ENCODE measurements at regions not wholly inside any gene's neighbourhood (a gene's known extent, or its start where the extent isn't known, plus 50 kb on each side); places are given as distances from the start of the nearest gene placed in this dataset.
"Not testable (repeated sequence)": the region's sequence is repeated elsewhere in the genome, so short reads cannot be mapped to it uniquely, and the experiment has no call there.

DNA sequence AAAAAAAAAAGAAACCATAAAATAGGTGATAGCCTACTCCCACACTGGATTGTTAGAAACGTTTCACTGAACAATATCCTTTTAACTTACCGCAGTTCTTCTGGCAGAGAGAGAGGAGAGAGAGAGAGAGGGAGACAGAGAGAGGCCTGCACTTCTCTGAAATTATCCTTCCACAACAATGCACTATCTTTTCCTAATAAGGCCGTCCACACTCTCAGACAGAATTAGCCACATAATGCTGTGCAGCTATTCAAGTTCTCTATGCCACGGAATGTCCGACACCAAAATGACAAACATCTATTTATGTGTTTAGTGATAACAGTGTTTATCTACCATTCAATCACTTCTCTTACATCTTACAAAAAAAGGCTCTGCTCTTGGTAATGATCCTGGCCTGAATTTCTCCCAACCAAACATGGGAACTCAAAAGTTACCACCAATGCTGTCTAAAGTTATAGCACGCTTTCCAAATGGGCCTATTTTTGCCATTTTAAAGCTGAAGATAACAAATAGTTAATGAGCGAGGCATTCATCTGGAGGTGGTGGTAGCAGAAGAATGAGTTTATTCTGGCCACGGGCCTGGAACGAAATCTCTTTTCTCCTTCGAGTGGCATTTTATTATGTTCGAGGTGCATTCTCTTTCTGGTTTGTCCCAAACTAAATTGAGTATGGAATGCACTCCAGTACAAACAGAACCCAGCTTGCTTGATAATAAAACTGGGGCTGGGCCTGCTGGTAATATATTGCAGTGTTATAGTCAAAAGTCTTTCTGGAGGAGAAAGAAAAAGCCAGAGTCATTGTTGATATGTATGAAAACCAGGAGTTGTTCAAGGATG is 160.2 kb upstream of the SVIL start:
- DNase-seq (ENCODE audit: low read depth), result no peak

GRCh38 chr10:29791773-29792172 is 157.0 kb upstream of the SVIL start:
- DNase-seq (ENCODE audit: low read depth), result no peak

DNA sequence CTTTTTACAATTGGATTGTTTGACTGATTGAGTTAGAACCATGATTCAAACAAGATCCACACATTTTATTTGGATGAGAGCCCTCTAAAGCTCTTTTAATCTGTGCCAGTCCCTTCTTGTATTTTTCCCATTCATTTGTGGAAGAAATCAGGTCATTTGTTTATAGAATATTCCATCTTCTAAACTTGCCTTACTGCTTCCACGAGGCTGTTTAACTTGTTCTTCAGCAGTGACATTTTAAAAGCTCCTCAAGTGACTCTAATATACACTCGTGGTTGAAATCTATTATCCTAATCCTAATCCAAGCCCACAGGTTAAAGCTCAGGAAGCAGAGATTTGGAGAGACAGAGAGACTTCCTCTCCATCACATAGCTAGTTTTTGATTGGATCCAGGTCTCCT is 155.4 kb upstream of the SVIL start:
- no peak for DNase-seq (ENCODE audit: low read depth)

DNA sequence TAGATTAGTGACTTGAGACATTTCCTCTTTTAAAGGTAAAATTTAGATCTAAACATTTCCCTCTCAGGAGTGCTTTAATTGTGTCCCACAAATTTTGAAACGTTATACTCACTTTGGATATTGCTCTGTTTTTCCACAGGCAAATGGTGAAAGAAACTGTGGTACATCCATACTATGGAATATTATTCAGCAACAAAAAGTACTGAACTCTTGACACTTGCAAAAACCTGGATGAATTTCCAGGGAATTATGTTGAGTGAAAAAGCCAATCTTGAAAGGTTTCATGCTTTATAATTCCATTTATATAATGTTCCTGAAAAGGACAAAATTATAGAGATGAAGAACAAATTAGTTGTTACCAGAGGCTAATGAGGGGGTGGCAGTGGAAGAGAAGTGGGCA is 153.3 kb upstream of the SVIL start:
- no peak for DNase-seq (ENCODE audit: low read depth)

GRCh38 chr10:29785701-29786100 is 150.9 kb upstream of the SVIL start:
- no peak for DNase-seq (ENCODE audit: low read depth)

DNA sequence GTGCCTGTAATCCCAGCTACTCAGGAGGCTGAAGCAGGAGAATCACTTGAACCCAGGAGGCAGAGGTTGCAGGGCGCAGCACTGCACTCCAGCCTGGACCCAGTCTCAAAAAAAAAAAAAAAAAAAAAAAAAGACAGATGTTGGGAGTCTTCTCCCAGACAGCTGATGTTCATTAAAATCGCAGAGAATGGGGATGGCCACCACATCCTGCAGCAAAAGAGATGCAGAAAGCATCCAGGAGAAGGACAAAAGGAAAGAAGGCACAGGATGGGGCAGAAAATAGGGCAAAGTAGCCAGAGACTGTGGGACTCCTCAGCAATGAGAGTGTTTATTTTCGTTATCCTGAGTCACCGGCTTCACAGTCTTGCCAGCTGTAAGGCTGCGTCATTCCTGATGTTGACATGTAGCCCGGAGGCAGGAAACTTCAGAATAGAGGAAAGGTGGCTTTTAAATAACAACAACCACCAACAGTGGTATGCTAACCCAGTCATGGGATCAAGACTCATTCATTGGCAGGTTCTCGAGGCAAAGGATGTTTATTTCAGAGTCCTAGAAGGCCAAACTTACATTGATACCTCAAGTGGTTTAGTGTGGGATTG is 149.5 kb upstream of the SVIL start:
- peak; percentile 96 for DNase-seq (ENCODE audit: low read depth)

GRCh38 chr10:29783201-29783947 is 148.6 kb upstream of the SVIL start:
- DNase-seq (ENCODE audit: low read depth), result peak; percentile 11

- DNase-seq (ENCODE audit: low read depth), result no peak
These were observed 145.9 kb upstream of the SVIL start for GRCh38 chr10:29780639-29781038.

DNA sequence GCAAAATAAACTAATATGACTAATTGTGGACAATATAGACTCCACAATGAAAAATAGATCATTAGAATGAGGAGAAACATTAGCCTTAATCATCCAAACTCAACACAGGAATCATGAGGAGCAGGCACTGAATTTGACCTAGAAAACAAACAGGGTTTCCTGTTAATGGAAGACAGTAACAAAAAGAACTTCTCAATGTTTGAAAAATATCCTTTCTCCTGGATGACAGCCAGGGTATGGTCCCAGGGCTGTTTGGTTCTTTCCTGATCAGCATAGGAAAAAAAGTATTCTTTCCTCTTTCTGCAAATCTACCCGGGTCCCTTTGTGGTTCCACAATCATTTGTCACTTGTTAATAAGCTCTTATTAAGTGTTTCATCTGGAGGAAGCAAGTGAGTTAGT is 145.3 kb upstream of the SVIL start:
- DNase-seq (ENCODE audit: low read depth), result no peak

DNA sequence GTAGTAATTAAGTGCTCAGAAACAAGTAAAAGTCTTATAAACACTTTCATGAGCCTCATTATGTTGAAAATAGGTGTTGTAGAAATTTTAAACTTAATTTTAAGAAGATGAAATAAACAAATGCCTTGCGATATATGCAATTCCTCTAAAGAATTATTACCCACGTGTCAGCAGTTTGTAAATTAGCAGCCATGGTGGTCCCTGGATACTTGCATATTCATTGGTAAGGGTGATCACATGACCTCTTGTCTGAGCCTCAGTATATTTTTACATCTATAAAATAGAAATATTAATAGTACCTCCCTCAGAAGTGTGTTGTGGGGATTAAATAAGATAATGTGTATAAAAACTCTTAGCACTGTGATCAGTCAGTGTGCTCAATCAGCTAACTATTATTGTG is 141.5 kb upstream of the SVIL start:
- no peak for DNase-seq (ENCODE audit: low read depth)

GRCh38 chr10:29774475-29774874 is 139.7 kb upstream of the SVIL start:
- DNase-seq (ENCODE audit: low read depth), result no peak

DNA sequence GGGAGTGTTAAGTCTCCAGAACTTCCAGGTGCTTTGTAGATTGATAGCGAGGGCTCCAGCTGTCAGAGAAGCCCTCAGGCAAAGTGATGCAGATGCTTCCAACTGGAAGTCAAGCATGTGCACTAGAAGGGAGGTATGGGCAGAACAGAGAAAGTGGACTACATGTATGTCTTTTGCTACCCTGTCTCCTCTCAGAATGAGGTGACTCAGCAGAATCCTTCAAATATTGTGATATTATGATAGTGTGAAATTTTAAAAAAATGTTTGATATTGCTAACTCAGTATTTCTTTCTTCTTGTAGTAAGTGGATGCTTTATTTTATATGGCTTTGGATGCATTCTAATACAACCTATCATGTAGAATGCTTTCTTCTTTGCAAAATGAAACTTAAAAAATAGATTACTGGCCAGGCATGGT is 138.9 kb upstream of the SVIL start:
- no peak for DNase-seq (ENCODE audit: low read depth)

GRCh38 chr10:29772403-29772802 is 137.6 kb upstream of the SVIL start:
- no peak for DNase-seq (ENCODE audit: low read depth)

DNA sequence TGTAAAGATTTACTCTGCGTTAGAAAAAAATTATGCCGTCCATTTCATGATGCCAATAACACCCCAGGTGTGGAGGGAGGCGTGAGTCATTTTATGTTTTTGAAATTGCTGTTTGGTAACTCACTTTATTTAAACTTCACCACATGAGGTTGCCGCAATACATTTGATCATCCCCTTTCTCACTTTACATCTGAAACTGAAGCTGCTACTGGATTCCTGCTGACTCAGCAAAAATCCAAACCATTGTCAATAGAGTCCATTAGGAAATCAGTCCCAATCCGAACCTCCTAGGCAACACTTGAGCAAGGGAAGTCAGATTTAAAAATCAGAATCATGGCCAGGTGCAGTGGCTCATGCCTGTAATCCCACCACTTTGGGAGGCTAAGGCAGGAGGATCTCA is 136.6 kb upstream of the SVIL start:
- DNase-seq (ENCODE audit: low read depth), result no peak

DNA sequence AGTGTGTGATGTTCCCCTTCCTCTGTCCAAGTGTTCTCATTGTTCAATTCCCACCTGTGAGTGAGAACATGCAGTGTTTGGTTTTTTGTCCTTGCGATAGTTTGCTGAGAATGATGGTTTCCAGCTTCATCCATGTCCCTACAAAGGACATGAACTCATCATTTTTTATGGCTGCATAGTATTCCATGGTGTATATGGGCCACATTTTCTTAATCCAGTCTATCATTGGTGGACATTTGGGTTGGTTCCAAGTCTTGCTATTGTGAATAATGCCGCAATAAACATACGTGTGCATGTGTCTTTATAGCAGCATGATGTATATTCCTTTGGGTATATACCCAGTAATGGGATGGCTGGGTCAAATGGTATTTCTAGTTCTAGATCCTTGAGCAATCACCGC is 134.5 kb upstream of the SVIL start:
- DNase-seq (ENCODE audit: low read depth), result not testable (repeated sequence)

DNA sequence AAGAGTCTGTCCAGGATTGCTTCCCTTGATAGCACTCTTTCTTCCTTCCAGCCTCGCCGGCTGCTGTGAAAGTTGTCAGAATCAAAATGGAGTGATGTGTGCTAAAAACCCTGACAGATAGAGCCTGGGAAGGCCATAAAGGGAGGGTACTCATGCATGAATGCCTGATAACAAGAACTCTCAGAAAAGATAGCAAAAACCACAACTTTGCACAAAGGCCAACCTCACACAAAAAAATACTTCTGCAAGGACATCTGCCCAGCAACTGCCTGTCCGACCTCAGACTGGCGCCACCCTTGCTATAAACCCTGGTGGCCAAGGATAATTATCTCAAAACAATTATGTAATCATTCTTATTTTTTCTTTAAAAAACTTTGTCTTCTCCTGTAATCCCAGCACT is 133.2 kb upstream of the SVIL start:
- no peak for DNase-seq (ENCODE audit: low read depth)

DNA sequence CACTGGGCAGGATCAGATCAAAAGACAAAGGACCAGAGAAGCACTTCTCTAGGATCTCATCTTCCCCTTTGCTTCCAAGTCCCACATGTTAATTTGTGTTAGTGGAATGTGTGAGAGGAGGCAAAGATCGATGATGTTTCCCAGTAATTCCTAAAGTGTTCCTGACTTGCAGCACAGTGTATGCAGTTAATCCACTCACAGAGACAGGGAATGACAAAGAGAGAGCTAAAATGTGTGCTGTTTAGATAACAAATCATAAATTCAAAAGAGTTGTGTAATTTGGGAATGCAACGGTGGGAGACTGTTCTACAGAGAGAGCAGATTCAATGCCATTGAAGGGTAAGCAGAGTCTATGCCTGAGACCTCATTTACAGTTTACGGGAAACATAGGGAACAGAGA is 132.0 kb upstream of the SVIL start:
- no peak for DNase-seq (ENCODE audit: low read depth)

DNA sequence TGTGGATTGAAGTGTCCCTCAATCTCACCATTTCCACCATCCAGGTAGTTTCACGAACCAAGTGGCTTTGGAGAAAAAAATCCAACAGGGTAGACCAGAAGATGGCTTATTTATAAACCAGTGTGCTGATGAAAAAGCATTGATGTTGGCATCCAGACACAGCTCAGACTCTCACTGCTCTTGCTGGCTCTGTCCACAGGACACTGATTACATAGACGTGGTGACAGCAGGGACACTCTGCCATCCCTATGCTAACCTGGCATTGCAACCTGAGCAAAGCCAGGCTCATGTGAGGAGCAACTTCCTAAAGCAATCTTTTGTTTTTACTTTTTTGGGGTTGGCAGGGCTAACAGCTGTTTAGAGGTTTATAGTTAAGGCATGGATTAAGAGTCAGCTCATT is 130.6 kb upstream of the SVIL start:
- DNase-seq (ENCODE audit: low read depth), result no peak

DNA sequence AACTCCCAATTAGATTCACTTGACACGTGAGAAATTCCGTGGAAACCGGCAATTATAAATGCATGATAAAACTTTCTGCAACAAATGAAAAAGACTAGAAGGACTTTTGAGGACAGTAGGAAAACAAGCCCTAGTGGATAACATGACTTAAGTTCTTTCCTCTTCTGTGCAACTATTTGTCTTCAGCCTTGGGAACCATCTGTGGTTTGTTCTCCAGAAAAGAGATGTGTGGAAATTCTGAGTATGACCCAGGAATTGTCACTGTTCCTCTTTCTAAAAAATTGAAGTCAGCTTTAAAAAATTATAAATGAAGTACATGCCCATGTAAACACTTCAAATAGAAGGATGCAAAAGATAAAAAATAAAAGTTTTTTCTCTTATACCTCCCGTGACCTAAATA is 128.6 kb upstream of the SVIL start:
- no peak for DNase-seq (ENCODE audit: low read depth)

GRCh38 chr10:29761916-29762315 is 127.1 kb upstream of the SVIL start:
- no peak for DNase-seq (ENCODE audit: low read depth)

GRCh38 chr10:29760138-29760900 is 125.5 kb upstream of the SVIL start:
- DNase-seq (ENCODE audit: low read depth), result no peak

Measured in Daoy (cell line).